SK-N-MC (cell line): ENCODE measurements at regions not wholly inside any gene's neighbourhood (a gene's known extent, or its start where the extent isn't known, plus 50 kb on each side); places are given as distances from the start of the nearest gene placed in this dataset.

Source experiments
- EZH2 ChIP-seq: fragments of 200-600 bp; sonication (generic); IDR thresholded peaks from one replicate; pipeline ENCODE4 v1.6.1; 2017; ENCODE audit warnings: antibody characterized with exemption
- FOXP2 ChIP-seq: optimal IDR thresholded peaks from 2 replicates; pipeline ENCODE3; 2011; ENCODE audit warnings: mild to moderate bottlenecking, moderate library complexity; ENCODE audit not compliant: insufficient read depth; ENCODE audit errors: extremely low read length, control extremely low read depth
- POLR2AphosphoS5 ChIP-seq: IDR thresholded peaks from 2 replicates; pipeline ENCODE4 v1.6.1; 2012; ENCODE audit warnings: mild to moderate bottlenecking, low read depth, low read length, borderline replicate concordance

DNA sequence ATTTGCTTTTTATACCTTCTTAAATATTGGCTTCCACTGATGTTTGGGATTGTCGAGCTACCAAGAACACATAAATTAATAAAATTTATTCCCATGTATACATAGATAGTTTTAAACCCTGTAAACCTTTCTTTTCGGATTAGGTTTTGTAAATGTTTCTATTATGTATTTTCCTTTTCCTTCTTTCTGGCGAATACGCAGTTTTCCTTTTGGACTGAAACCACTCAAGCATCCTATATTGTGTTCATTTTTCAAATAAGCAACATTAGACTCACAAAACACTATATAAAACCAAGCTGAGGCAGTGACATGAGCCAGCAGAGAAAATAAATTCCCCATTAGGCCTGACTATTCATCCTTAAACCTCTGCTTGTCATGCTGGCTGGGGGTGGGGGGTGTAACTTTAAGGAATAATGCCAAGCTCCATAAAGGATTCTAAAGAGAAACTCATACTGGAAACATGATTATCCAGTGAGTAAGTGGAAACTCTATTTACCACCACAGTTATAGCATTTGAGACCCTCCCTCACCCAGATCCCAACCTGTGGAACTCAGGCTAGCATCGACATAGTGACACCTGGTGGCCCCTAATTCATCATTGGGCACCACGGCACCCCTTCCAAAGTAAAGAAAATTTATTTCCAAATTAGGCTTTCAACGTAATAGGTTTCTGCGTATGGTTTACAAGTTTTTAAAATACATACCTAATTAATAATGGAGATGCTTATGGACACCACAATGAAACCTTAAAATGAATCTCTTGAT, 86.5 kb upstream of the CELF2 start:
- TF ChIP-seq POLR2AphosphoS5 (no peak), EZH2 (no peak), FOXP2 (no peak)
